H1 (cell line): ENCODE measurements at regions not wholly inside any gene's neighbourhood (a gene's known extent, or its start where the extent isn't known, plus 50 kb on each side); places are given as distances from the start of the nearest gene placed in this dataset.

Experiments used
- CBX5 ChIP-seq: fragments of 300-800, 300-1000 bp; sonication (generic); IDR thresholded peaks from 2 replicates; pipeline ENCODE4 v1.7.1; 2016; ENCODE audit warnings: antibody characterized with exemption, low read length, low read depth
- CTCF ChIP-seq, 3 experiments: IDR thresholded peaks; 1 replicate in 2 of 3; 2 replicates in 1 of 3; pipeline versions ENCODE4 v1.5.1 to v1.6.1; 2011; ENCODE audit warnings: low read length in 3 of 3, mild to moderate bottlenecking in 3 of 3, inconsistent platforms in 2 of 3, low read depth in 1 of 3, moderate library complexity in 1 of 3; ENCODE audit not compliant: insufficient read depth in 1 of 3; ENCODE audit errors: control extremely low read depth in 1 of 3
- EZH2 ChIP-seq: fragments of 200-600 bp; sonication (generic); IDR thresholded peaks from 2 replicates; pipeline ENCODE4 v1.7.1; 2012; ENCODE audit warnings: low read depth, mild to moderate bottlenecking, moderate library complexity, low read length, inconsistent platforms; ENCODE audit not compliant: severe bottlenecking
- GTF2F1 ChIP-seq: IDR thresholded peaks from 2 replicates; pipeline ENCODE4 v1.6.1; 2012; ENCODE audit warnings: low read depth, low read length, improper control_type of control experiment, borderline replicate concordance
- MAFK ChIP-seq: IDR thresholded peaks from 2 replicates; pipeline ENCODE4 v1.6.1; 2012; ENCODE audit warnings: low read depth, mild to moderate bottlenecking, improper control_type of control experiment, low read length
- MAX ChIP-seq: IDR thresholded peaks from 2 replicates; pipeline ENCODE4 v1.6.1; 2012; ENCODE audit warnings: inconsistent platforms
- POLR2A ChIP-seq, 2 experiments: IDR thresholded peaks; 1 replicate in 1 of 2; 2 replicates in 1 of 2; pipeline ENCODE4 v1.6.1; 2011; ENCODE audit warnings: low read depth in 2 of 2, low read length in 2 of 2, mild to moderate bottlenecking in 2 of 2; ENCODE audit errors: control extremely low read depth in 1 of 2
- RFX5 ChIP-seq: IDR thresholded peaks from 2 replicates; pipeline ENCODE4 v1.6.1; 2011; ENCODE audit warnings: low read depth, low read length, improper control_type of control experiment, borderline replicate concordance
- RNF2 ChIP-seq: fragments of 200-900, 300-1000 bp; sonication (generic); IDR thresholded peaks from 2 replicates; pipeline ENCODE4 v1.7.1; 2016; ENCODE audit warnings: borderline replicate concordance, low read depth, mild to moderate bottlenecking, antibody characterized with exemption, low read length; ENCODE audit not compliant: poor library complexity, severe bottlenecking; ENCODE audit errors: missing control alignments
- SIX5 ChIP-seq: IDR thresholded peaks from 2 replicates; pipeline ENCODE4 v1.6.1; 2011; ENCODE audit warnings: mild to moderate bottlenecking, low read depth, low read length
- TEAD4 ChIP-seq: IDR thresholded peaks from 2 replicates; pipeline ENCODE4 v1.6.1; 2012; ENCODE audit warnings: low read depth, low read length, inconsistent platforms, mixed read lengths
- YY1 ChIP-seq: IDR thresholded peaks from 2 replicates; pipeline ENCODE4 v1.6.1; 2011; ENCODE audit warnings: low read depth, mild to moderate bottlenecking, low read length
- TF ChIP-seq, protein P1 (sequence below): IDR thresholded peaks from 2 replicates; pipeline ENCODE4 v1.6.1; 2012; ENCODE audit warnings: inconsistent platforms
- TF ChIP-seq, protein P2 (sequence below): IDR thresholded peaks from 2 replicates; pipeline ENCODE4 v1.6.1; 2012; ENCODE audit warnings: low read length, inconsistent platforms

- TF ChIP-seq MAX (no peak), EZH2 (no peak), POLR2A (IDR thresholded peaks at IDR 0.05; ENCODE audit: control extremely low read depth in 1 of 2, low read depth in 2 of 2, low read length in 2 of 2) (no peak), RFX5 (no peak), CTCF (IDR thresholded peaks at IDR 0.05; ENCODE audit: control extremely low read depth in 1 of 3, insufficient read depth in 1 of 3, low read depth in 1 of 3, low read length in 3 of 3) (no peak), CBX5 (no peak), YY1 (no peak), SIX5 (no peak), MAFK (no peak), TEAD4 (no peak), GTF2F1 (no peak), RNF2 (no peak)
- TF ChIP-seq, protein P1, sequence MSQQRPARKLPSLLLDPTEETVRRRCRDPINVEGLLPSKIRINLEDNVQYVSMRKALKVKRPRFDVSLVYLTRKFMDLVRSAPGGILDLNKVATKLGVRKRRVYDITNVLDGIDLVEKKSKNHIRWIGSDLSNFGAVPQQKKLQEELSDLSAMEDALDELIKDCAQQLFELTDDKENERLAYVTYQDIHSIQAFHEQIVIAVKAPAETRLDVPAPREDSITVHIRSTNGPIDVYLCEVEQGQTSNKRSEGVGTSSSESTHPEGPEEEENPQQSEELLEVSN = no peak
- TF ChIP-seq, protein P2, sequence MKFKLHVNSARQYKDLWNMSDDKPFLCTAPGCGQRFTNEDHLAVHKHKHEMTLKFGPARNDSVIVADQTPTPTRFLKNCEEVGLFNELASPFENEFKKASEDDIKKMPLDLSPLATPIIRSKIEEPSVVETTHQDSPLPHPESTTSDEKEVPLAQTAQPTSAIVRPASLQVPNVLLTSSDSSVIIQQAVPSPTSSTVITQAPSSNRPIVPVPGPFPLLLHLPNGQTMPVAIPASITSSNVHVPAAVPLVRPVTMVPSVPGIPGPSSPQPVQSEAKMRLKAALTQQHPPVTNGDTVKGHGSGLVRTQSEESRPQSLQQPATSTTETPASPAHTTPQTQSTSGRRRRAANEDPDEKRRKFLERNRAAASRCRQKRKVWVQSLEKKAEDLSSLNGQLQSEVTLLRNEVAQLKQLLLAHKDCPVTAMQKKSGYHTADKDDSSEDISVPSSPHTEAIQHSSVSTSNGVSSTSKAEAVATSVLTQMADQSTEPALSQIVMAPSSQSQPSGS = no peak
Observed at GRCh38 chr3:13197795-13198194, 124.6 kb upstream of the IQSEC1 start.
